C4-2B (cell line): ENCODE measurements at regions not wholly inside any gene's neighbourhood (a gene's known extent, or its start where the extent isn't known, plus 50 kb on each side); places are given as distances from the start of the nearest gene placed in this dataset.

ENCODE experiments used
- ZFX ChIP-seq: fragments of 450-650 bp; IDR thresholded peaks from 2 replicates; pipeline ENCODE4 v1.6.1; 2017
- TF ChIP-seq, protein P1 (sequence below): fragments of 450-650 bp; conservative IDR thresholded peaks from 2 replicates; pipeline ENCODE4 v1.5.1; 2017; ENCODE audit warnings: mild to moderate bottlenecking

DNA sequence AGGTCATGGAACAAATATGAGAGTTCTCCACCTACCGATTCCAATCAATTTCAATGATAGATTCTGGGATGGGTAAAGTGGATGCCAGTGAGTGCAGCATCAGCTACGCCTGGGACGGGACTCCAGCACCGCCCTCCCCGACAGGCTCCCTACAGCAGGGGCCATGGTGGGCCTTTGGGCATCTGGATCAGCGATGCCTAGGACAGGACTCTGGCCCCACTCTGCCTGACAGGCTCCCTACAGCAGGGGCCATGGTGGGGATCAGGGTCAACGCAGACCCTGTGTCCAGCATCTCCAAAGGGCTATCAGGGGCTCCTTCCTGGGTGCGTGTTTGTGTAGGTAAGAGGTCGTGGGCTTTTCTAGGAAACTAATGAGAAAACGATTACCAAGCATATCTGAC lies 111.2 kb upstream of the TCERG1L start:
- TF ChIP-seq, protein P1, sequence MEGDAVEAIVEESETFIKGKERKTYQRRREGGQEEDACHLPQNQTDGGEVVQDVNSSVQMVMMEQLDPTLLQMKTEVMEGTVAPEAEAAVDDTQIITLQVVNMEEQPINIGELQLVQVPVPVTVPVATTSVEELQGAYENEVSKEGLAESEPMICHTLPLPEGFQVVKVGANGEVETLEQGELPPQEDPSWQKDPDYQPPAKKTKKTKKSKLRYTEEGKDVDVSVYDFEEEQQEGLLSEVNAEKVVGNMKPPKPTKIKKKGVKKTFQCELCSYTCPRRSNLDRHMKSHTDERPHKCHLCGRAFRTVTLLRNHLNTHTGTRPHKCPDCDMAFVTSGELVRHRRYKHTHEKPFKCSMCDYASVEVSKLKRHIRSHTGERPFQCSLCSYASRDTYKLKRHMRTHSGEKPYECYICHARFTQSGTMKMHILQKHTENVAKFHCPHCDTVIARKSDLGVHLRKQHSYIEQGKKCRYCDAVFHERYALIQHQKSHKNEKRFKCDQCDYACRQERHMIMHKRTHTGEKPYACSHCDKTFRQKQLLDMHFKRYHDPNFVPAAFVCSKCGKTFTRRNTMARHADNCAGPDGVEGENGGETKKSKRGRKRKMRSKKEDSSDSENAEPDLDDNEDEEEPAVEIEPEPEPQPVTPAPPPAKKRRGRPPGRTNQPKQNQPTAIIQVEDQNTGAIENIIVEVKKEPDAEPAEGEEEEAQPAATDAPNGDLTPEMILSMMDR: no peak
- no peak for TF ChIP-seq ZFX
